ENCODE measurements at regions not wholly inside any gene's neighbourhood (a gene's known extent, or its start where the extent isn't known, plus 50 kb on each side); places are given as distances from the start of the nearest gene placed in this dataset.

DNA sequence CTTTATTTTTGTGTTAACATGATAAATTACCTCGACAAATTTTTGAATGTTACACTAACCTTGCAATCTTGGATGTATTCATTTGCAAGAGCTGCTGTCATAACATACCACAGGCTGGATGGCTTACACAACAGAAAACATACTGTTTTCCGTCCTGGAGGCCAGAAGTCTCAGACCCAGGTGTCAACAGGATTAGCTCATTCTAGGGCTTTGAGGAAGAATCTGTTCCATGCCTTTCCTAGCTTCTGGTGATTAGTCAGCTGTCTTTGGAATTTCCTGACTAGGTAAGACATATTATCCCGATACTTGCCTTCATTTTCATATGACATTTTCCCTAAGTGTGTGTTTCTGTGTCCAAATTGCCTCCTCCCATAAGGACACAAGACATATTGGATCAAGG lies 188.6 kb upstream of the CDH19 start:
- TF ChIP-seq, protein P1, sequence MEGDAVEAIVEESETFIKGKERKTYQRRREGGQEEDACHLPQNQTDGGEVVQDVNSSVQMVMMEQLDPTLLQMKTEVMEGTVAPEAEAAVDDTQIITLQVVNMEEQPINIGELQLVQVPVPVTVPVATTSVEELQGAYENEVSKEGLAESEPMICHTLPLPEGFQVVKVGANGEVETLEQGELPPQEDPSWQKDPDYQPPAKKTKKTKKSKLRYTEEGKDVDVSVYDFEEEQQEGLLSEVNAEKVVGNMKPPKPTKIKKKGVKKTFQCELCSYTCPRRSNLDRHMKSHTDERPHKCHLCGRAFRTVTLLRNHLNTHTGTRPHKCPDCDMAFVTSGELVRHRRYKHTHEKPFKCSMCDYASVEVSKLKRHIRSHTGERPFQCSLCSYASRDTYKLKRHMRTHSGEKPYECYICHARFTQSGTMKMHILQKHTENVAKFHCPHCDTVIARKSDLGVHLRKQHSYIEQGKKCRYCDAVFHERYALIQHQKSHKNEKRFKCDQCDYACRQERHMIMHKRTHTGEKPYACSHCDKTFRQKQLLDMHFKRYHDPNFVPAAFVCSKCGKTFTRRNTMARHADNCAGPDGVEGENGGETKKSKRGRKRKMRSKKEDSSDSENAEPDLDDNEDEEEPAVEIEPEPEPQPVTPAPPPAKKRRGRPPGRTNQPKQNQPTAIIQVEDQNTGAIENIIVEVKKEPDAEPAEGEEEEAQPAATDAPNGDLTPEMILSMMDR (IDR thresholded peaks at IDR 0.05) = no peak
- no peak for ATAC-seq (ENCODE audit: insufficient number of reproducible peaks, low FRiP score, low read depth)
- H3K36me3 ChIP-seq = no peaks in the 10 kb centered on the region
- no peaks in the 10 kb centered on the region for H3K9me3 ChIP-seq
- no peak overlapping the region for H3K27ac ChIP-seq
- no peak for DNase-seq (ENCODE audit: low spot score)
- no peaks in the 10 kb centered on the region for H3K4me1 ChIP-seq (ENCODE audit: control insufficient read depth in 1 of 2, low read depth in 2 of 2)
- no peaks in the 10 kb centered on the region for H3K27me3 ChIP-seq (replicated peaks; ENCODE audit: insufficient read depth)
- H3K4me3 ChIP-seq = no peak overlapping the region

DNA sequence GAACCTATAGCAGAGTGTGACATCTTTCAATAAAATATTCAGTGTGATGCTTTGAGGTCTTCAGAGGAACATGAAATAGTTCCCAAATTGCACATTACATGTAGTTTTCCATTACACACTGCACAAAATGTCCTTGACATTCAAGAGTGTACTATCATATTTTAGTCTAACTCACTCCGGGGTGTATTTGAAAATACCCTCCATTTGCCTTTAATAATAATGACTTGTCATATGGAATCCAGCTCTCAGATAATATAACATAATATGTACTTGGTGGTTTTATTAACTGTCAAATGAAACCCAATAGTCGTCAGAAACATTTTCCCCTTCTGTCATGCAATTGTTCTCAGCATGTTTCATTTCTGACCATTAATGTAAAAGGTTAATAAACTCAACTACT lies 176.7 kb upstream of the CDH19 start:
- no peaks in the 10 kb centered on the region for H3K36me3 ChIP-seq
- TF ChIP-seq, protein P1 (IDR thresholded peaks at IDR 0.05) = no peak
- H3K4me1 ChIP-seq (ENCODE audit: control insufficient read depth in 1 of 2, low read depth in 2 of 2) = no peaks in the 10 kb centered on the region

DNA sequence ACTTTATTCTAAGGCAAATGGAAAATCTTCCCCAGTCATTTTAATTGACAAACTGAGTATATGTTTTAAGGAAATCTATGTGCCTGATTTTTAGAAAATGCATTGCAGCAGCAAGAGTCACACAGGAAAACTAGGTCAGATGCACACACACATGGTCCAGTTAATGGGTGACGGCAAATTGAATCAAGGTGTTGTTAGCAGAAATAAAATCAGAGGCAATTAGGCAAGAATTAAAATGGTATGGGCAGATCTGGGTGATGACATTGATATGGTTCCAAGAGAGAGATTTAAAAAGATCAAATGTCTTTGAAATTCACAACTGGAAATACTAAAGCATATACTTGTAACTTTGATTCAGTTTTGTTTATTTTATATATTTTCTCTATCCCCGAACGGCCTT lies 174.2 kb upstream of the CDH19 start:
- TF ChIP-seq, protein P1 (IDR thresholded peaks at IDR 0.05) = no peak
- DNase-seq (ENCODE audit: low spot score) (no peak), ATAC-seq (ENCODE audit: insufficient number of reproducible peaks, low FRiP score, low read depth) (no peak)
- Histone ChIP-seq H3K4me3 (no peak overlapping the region), H3K4me1 (ENCODE audit: control insufficient read depth in 1 of 2, low read depth in 2 of 2) (no peaks in the 10 kb centered on the region), H3K9me3 (no peaks in the 10 kb centered on the region), H3K36me3 (no peaks in the 10 kb centered on the region), H3K27ac (no peak overlapping the region), H3K27me3 (replicated peaks; ENCODE audit: insufficient read depth) (no peaks in the 10 kb centered on the region)

More for the DNA sequence above, 176.7 kb upstream of the CDH19 start:
- Histone ChIP-seq H3K9me3 (no peaks in the 10 kb centered on the region), H3K27ac (no peak overlapping the region), H3K4me3 (no peak overlapping the region), H3K27me3 (replicated peaks; ENCODE audit: insufficient read depth) (no peaks in the 10 kb centered on the region)
- ATAC-seq (ENCODE audit: insufficient number of reproducible peaks, low FRiP score, low read depth) (no peak), DNase-seq (ENCODE audit: low spot score) (no peak)

DNA sequence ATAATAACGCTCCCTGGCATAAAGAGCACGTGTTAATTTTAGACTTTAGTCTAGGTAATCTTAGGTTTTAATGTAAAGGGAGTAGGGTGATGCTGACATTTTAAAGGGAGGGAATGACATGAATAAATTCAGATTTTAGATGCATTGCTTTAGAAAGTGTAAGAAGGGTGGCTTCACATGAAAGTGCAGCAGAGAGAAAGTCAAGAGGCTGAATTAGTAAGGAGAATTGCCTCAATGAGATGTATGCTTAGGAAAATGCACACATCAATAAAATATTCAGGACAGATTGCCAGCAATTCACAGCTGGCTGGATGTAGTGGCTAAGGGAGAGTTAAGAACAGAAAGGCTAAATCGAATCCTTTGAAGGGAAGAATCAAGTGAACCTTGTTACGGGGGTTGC lies 165.5 kb upstream of the CDH19 start:
- no peak for ATAC-seq (ENCODE audit: insufficient number of reproducible peaks, low FRiP score, low read depth)
- Histone ChIP-seq H3K27me3 (replicated peaks; ENCODE audit: insufficient read depth) (no peaks in the 10 kb centered on the region), H3K4me1 (ENCODE audit: control insufficient read depth in 1 of 2, low read depth in 2 of 2) (no peaks in the 10 kb centered on the region), H3K27ac (no peak overlapping the region), H3K9me3 (no peaks in the 10 kb centered on the region), H3K4me3 (no peak overlapping the region), H3K36me3 (no peaks in the 10 kb centered on the region)
- no peak for DNase-seq (ENCODE audit: low spot score)
- TF ChIP-seq, protein P1 (IDR thresholded peaks at IDR 0.05) = no peak

DNA sequence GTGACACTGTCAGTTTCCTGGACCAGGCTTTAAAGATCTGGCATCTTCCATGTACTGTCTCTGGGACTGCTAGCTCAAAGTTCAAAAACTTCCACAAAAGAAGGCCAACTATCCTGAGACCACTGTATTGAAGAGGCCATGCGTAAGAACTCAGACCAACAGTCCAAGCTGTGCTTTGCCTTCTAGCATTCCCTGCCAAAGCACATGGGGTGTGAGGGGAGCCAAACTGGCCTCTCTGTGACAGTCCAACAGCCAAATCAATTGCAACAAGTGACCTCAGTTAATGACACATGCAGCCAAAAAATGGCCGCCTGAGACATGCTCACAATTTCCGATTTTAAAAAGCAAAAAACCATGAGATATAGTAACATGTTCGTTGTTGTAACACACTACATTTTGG lies 160.3 kb upstream of the CDH19 start:
- no peak for DNase-seq (ENCODE audit: low spot score)
- Histone ChIP-seq H3K36me3 (no peaks in the 10 kb centered on the region), H3K9me3 (no peaks in the 10 kb centered on the region), H3K27me3 (replicated peaks; ENCODE audit: insufficient read depth) (no peaks in the 10 kb centered on the region), H3K4me1 (ENCODE audit: control insufficient read depth in 1 of 2, low read depth in 2 of 2) (no peaks in the 10 kb centered on the region), H3K27ac (no peak overlapping the region), H3K4me3 (no peak overlapping the region)
- TF ChIP-seq, protein P1 (IDR thresholded peaks at IDR 0.05) = no peak
- ATAC-seq (ENCODE audit: insufficient number of reproducible peaks, low FRiP score, low read depth) = no peak

Measured in thoracic aorta (tissue), 2 donors.